ENCODE measurements at regions not wholly inside any gene's neighbourhood (a gene's known extent, or its start where the extent isn't known, plus 50 kb on each side); places are given as distances from the start of the nearest gene placed in this dataset.

GRCh38 chr7:8982338-8982992 is 549.1 kb downstream of the NXPH1 start:
- TF ChIP-seq CTCF (IDR thresholded peaks at IDR 0.05), result no peak
- ChIA-PET POLR2A (no interaction called here), CTCF (no interaction called here)
- Mint-ChIP-seq H3K9me3 (peaks cover 4% of the 10 kb centered on the region), H3K27me3 (no peaks in the 10 kb centered on the region), H3K27ac (no peak overlapping the region), H3K4me3 (no peak overlapping the region), H3K36me3 (ENCODE audit: low read depth) (no peaks in the 10 kb centered on the region), H3K4me1 (ENCODE audit: low read depth) (no peaks in the 10 kb centered on the region)
- ATAC-seq, result no peak
- intact Hi-C loops (cut with micrococcal nuclease), result no loop called here
- DNase-seq, result no peak

GRCh38 chr7:8985255-8985654 is 551.8 kb downstream of the NXPH1 start:
- Mint-ChIP-seq H3K36me3 (ENCODE audit: low read depth) (no peaks in the 10 kb centered on the region), H3K27ac (no peak overlapping the region), H3K27me3 (no peaks in the 10 kb centered on the region), H3K4me3 (no peak overlapping the region), H3K9me3 (peaks cover 4% of the 10 kb centered on the region), H3K4me1 (ENCODE audit: low read depth) (no peaks in the 10 kb centered on the region)
- ATAC-seq (no peak), DNase-seq (no peak)
- no peak for TF ChIP-seq CTCF (IDR thresholded peaks at IDR 0.05)
- ChIA-PET CTCF (no interaction called here), POLR2A (no interaction called here)
- intact Hi-C loops (cut with micrococcal nuclease), result no loop called here

- no peak for TF ChIP-seq CTCF (IDR thresholded peaks at IDR 0.05)
- H3K4me1 Mint-ChIP-seq (ENCODE audit: low read depth), result no peaks in the 10 kb centered on the region
- no peak for DNase-seq
- no peak overlapping the region for H3K27ac Mint-ChIP-seq
- intact Hi-C loops (cut with micrococcal nuclease), result no loop called here
- ATAC-seq, result no peak
- ChIA-PET POLR2A (no interaction called here), CTCF (no interaction called here)
- H3K4me3 Mint-ChIP-seq, result no peak overlapping the region
- peaks cover 4% of the 10 kb centered on the region for H3K9me3 Mint-ChIP-seq
- no peaks in the 10 kb centered on the region for H3K27me3 Mint-ChIP-seq
- no peaks in the 10 kb centered on the region for H3K36me3 Mint-ChIP-seq (ENCODE audit: low read depth)
These were observed 554.9 kb downstream of the NXPH1 start for GRCh38 chr7:8988267-8988666.

- Mint-ChIP-seq H3K9me3 (peaks cover 8% of the 10 kb centered on the region), H3K27ac (no peak overlapping the region), H3K4me3 (no peak overlapping the region), H3K4me1 (ENCODE audit: low read depth) (no peaks in the 10 kb centered on the region), H3K27me3 (no peaks in the 10 kb centered on the region), H3K36me3 (ENCODE audit: low read depth) (no peaks in the 10 kb centered on the region)
- CTCF ChIA-PET, result no interaction called here
- POLR2A ChIA-PET, result no interaction called here
- ATAC-seq (no peak), DNase-seq (no peak)
- TF ChIP-seq CTCF (IDR thresholded peaks at IDR 0.05), result no peak
- intact Hi-C loops (cut with micrococcal nuclease), result no loop called here
These were observed 557.8 kb downstream of the NXPH1 start for GRCh38 chr7:8991159-8991558.

GRCh38 chr7:8998762-8999161 is 565.4 kb downstream of the NXPH1 start:
- Mint-ChIP-seq H3K27me3 (no peaks in the 10 kb centered on the region), H3K27ac (no peak overlapping the region), H3K4me3 (no peak overlapping the region), H3K36me3 (ENCODE audit: low read depth) (no peaks in the 10 kb centered on the region), H3K4me1 (ENCODE audit: low read depth) (no peaks in the 10 kb centered on the region), H3K9me3 (peaks cover 6% of the 10 kb centered on the region)
- ChIA-PET CTCF (no interaction called here), POLR2A (no interaction called here)
- TF ChIP-seq CTCF (IDR thresholded peaks at IDR 0.05), result no peak
- DNase-seq, result no peak
- intact Hi-C loops (cut with micrococcal nuclease), result no loop called here
- ATAC-seq, result no peak
